Ishikawa (cell line): ENCODE measurements at regions not wholly inside any gene's neighbourhood (a gene's known extent, or its start where the extent isn't known, plus 50 kb on each side); places are given as distances from the start of the nearest gene placed in this dataset.

Experiments
- CEBPB ChIP-seq: IDR thresholded peaks from 2 replicates; pipeline ENCODE4 v1.6.1; 2012
- CREB1 ChIP-seq: IDR thresholded peaks from 2 replicates; pipeline ENCODE4 v1.6.1; 2012; ENCODE audit warnings: low read depth
- EGR1 ChIP-seq: IDR thresholded peaks from 2 replicates; pipeline ENCODE4 v1.6.1; 2012
- EP300 ChIP-seq: IDR thresholded peaks from 2 replicates; pipeline ENCODE4 v1.6.1; 2012; ENCODE audit warnings: borderline replicate concordance
- FOXM1 ChIP-seq: IDR thresholded peaks from 2 replicates; pipeline ENCODE4 v1.6.1; 2012; ENCODE audit warnings: low read depth, borderline replicate concordance
- NFIC ChIP-seq: IDR thresholded peaks from 2 replicates; pipeline ENCODE4 v1.6.1; 2012
- RAD21 ChIP-seq: IDR thresholded peaks from 2 replicates; pipeline ENCODE4 v1.6.1; 2012; ENCODE audit warnings: low read depth
- TAF1 ChIP-seq: IDR thresholded peaks from 2 replicates; pipeline ENCODE4 v1.6.1; 2012; ENCODE audit warnings: low read depth, mild to moderate bottlenecking
- TCF12 ChIP-seq: IDR thresholded peaks from 2 replicates; pipeline ENCODE4 v1.6.1; 2012; ENCODE audit warnings: low read depth
- TEAD4 ChIP-seq: IDR thresholded peaks from 2 replicates; pipeline ENCODE4 v1.6.1; 2012
- YY1 ChIP-seq: IDR thresholded peaks from 2 replicates; pipeline ENCODE4 v1.6.1; 2012; ENCODE audit warnings: low read depth
- TF ChIP-seq, protein P1 (sequence below): IDR thresholded peaks from 2 replicates; pipeline ENCODE4 v1.6.1; 2012
- TF ChIP-seq, protein P2 (sequence below): IDR thresholded peaks from 2 replicates; pipeline ENCODE4 v1.6.1; 2012; ENCODE audit warnings: low read depth, mild to moderate bottlenecking
- TF ChIP-seq, protein P3 (sequence below): IDR thresholded peaks from 2 replicates; pipeline ENCODE4 v1.6.1; 2012

DNA sequence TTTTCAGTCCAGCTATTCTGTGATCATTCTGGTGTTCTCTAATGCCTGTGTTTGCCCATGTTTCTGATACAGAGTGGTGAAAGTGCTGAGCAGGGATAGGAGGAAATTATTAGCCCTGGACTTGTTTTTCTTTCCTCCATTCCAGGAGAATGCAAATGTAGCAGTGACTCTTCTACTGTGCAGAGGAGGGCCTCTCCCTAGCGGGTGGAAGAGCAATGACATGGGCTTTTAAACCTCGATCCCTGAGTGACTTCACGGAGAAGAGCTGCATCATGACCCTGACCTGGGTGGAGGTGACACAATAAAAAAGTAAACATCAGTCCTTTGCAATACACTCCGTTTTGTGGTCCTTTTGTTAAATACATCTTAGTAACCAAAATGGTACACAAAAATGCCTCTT, 68.0 kb upstream of the NETO1 start:
- TF ChIP-seq EP300 = no peak
- TF ChIP-seq TAF1 = no peak
- TF ChIP-seq YY1 = no peak
- TF ChIP-seq EGR1 = no peak
- no peak for TF ChIP-seq RAD21
- no peak for TF ChIP-seq TEAD4
- TF ChIP-seq FOXM1 = no peak
- TF ChIP-seq, protein P1, sequence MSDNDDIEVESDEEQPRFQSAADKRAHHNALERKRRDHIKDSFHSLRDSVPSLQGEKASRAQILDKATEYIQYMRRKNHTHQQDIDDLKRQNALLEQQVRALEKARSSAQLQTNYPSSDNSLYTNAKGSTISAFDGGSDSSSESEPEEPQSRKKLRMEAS = no peak
- TF ChIP-seq, protein P2, sequence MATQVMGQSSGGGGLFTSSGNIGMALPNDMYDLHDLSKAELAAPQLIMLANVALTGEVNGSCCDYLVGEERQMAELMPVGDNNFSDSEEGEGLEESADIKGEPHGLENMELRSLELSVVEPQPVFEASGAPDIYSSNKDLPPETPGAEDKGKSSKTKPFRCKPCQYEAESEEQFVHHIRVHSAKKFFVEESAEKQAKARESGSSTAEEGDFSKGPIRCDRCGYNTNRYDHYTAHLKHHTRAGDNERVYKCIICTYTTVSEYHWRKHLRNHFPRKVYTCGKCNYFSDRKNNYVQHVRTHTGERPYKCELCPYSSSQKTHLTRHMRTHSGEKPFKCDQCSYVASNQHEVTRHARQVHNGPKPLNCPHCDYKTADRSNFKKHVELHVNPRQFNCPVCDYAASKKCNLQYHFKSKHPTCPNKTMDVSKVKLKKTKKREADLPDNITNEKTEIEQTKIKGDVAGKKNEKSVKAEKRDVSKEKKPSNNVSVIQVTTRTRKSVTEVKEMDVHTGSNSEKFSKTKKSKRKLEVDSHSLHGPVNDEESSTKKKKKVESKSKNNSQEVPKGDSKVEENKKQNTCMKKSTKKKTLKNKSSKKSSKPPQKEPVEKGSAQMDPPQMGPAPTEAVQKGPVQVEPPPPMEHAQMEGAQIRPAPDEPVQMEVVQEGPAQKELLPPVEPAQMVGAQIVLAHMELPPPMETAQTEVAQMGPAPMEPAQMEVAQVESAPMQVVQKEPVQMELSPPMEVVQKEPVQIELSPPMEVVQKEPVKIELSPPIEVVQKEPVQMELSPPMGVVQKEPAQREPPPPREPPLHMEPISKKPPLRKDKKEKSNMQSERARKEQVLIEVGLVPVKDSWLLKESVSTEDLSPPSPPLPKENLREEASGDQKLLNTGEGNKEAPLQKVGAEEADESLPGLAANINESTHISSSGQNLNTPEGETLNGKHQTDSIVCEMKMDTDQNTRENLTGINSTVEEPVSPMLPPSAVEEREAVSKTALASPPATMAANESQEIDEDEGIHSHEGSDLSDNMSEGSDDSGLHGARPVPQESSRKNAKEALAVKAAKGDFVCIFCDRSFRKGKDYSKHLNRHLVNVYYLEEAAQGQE = no peak
- TF ChIP-seq CEBPB = no peak
- TF ChIP-seq, protein P3, sequence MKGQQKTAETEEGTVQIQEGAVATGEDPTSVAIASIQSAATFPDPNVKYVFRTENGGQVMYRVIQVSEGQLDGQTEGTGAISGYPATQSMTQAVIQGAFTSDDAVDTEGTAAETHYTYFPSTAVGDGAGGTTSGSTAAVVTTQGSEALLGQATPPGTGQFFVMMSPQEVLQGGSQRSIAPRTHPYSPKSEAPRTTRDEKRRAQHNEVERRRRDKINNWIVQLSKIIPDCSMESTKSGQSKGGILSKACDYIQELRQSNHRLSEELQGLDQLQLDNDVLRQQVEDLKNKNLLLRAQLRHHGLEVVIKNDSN = no peak
- TF ChIP-seq TCF12 = no peak
- TF ChIP-seq CREB1 = no peak
- no peak for TF ChIP-seq NFIC
